ENCODE measurements at regions not wholly inside any gene's neighbourhood (a gene's known extent, or its start where the extent isn't known, plus 50 kb on each side); places are given as distances from the start of the nearest gene placed in this dataset.

DNA sequence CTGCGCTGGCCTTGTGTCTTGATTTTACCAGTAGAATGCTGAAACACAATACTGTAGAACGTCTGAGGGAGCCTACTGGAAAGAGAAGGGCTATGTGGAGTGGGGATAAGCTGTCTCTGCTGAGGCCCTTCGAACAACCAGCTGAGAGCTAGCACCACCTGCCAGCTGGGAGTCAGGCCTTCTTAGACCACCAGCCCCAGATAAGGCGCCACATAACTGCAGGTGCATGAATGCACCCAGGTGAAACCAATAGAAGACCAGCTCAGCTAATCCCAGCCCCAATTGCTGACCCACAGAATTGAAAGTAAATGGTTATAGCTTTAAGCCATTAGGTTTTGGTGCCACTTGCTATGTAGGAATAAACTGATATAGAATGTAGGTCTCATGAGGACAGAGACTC lies 438.4 kb downstream of the ADRA2A start:
- DNase-seq (ENCODE audit: low spot score): no peak
- TF ChIP-seq, protein P1, sequence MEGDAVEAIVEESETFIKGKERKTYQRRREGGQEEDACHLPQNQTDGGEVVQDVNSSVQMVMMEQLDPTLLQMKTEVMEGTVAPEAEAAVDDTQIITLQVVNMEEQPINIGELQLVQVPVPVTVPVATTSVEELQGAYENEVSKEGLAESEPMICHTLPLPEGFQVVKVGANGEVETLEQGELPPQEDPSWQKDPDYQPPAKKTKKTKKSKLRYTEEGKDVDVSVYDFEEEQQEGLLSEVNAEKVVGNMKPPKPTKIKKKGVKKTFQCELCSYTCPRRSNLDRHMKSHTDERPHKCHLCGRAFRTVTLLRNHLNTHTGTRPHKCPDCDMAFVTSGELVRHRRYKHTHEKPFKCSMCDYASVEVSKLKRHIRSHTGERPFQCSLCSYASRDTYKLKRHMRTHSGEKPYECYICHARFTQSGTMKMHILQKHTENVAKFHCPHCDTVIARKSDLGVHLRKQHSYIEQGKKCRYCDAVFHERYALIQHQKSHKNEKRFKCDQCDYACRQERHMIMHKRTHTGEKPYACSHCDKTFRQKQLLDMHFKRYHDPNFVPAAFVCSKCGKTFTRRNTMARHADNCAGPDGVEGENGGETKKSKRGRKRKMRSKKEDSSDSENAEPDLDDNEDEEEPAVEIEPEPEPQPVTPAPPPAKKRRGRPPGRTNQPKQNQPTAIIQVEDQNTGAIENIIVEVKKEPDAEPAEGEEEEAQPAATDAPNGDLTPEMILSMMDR (IDR thresholded peaks at IDR 0.05; ENCODE audit: extremely low read depth, missing control alignments): no peak

DNA sequence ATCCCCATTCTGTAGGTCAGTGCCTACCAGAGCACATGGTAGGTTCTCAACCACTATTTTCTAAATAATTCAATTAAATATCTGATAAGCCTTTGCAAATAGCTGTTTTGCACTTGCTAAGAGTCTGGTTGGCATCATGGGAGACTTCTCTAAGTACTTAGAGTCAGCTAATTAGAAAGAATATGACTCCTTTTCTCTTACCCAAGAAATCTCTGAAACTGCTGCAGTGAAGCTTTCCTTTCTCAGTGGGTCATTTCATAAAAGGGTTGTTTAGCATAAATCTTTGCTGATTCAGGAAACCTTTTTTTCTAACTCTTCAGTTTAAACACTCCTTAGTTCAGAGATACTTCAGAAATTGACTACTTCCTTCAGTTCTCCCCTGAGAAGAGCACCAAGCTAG lies 438.9 kb downstream of the ADRA2A start:
- TF ChIP-seq, protein P1 (IDR thresholded peaks at IDR 0.05; ENCODE audit: extremely low read depth, missing control alignments): no peak
- DNase-seq (ENCODE audit: low spot score): no peak

DNA sequence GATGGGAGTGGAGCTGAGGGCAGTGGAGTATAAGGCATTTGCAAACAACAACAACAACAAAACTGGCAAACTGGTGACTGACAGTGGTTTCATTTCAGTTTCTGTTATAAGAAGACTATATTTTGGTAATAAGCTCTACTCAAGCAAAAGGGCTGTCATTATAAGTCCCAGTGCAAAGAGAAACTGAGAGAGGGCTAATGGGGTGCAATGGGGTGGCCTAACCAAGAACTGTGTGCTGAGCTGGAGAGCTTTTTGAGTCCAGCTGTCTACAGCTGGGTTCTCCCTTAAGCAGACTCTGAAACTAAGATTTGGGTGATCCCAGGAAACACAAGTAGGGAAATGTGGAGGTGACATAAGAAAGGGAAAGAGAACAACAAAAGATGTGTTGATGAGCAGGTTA lies 439.3 kb downstream of the ADRA2A start:
- TF ChIP-seq, protein P1 (IDR thresholded peaks at IDR 0.05; ENCODE audit: extremely low read depth, missing control alignments): no peak

DNA sequence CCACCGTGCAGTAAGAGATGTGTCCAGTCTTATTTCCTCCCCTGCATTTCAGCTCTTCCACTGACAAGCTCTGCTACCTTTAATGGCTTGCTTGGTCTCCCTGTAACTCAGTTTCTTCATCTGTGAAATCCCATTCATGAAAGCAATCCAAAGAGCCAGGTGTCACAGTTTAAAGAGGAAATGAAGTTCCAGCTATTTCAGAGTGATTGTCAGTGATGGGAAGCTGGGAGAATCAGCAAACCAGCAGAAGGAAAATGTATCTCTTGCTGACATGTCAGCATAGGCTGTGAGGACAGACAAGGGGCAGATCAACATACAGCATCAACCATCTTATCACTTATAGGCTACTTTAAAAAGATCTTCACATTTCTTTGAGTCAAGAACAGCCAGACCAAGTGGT lies 445.3 kb downstream of the ADRA2A start:
- no peak for DNase-seq (ENCODE audit: low spot score)
- TF ChIP-seq, protein P1 (IDR thresholded peaks at IDR 0.05; ENCODE audit: extremely low read depth, missing control alignments): no peak

More for the DNA sequence above, 439.3 kb downstream of the ADRA2A start:
- no peak for DNase-seq (ENCODE audit: low spot score)

DNA sequence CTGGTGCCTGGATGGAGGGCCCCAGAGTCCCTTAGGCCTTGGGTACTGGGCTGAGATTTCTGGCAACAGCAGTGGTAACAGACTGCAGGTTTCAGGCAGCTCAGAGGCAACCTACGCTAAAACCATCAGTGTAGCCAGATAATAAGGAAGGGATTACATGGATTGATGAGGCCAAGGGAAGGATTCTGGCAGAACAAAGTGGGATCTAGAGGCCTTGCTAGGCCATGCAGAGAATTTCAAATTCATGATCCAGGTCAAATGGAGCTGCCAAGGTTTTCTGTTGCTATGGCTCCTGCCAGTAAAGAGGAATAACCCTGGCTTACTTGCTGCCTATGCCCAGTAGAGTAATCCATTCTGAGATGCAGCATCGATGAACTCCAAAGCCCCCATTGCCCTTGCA lies 445.7 kb downstream of the ADRA2A start:
- no peak for DNase-seq (ENCODE audit: low spot score)
- TF ChIP-seq, protein P1 (IDR thresholded peaks at IDR 0.05; ENCODE audit: extremely low read depth, missing control alignments): no peak

DNA sequence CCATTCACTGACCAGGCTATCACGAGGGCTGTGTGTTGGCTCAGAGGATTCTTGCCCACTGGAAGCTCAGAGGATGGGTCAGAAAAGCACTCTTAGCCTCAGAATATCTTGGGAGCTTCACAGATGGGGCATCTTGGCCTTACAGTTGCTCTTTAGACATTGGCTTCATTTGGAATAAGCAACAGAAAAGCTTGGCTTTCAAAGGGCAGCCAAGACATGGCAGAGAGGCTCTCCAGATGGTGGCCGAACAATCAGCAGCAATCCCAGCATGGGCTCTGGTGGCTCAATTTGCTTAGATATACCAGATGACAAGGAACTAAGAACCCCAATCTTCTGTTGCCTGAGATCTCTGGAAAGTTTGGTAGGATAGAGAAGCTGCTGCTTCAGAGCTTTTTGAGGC lies 446.2 kb downstream of the ADRA2A start:
- no peak for DNase-seq (ENCODE audit: low spot score)
- TF ChIP-seq, protein P1 (IDR thresholded peaks at IDR 0.05; ENCODE audit: extremely low read depth, missing control alignments): no peak

DNA sequence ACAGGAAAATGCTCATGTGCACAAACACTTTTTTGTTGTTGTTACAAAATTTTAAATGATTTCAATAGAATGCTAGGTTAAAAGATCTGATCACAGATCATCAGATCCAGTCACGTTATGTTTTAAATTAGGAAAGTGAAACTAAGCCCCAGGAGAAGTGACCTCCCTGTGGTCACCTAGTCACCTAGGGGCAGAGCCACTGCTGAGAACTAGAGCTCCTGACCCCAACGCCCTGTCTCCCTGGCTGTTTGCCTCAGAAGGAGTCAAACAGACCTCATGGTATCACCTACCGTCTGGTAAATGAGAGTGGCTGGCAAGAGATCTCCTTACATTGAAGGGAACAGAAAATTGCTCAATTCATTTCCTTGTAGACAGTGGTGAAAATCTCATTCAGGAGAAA lies 447.3 kb downstream of the ADRA2A start:
- TF ChIP-seq, protein P1 (IDR thresholded peaks at IDR 0.05; ENCODE audit: extremely low read depth, missing control alignments): no peak
- no peak for DNase-seq (ENCODE audit: low spot score)

Data from GM20000 (cell line).